Gastrocnemius medialis (tissue), 4 donors: ENCODE measurements at regions not wholly inside any gene's neighbourhood (a gene's known extent, or its start where the extent isn't known, plus 50 kb on each side); places are given as distances from the start of the nearest gene placed in this dataset.

Experiments
- CTCF ChIP-seq, 5 experiments: fragments of 450-650 bp in 3 of 5; fragments of 200-600 bp in 2 of 5; sonication (generic) in 2 of 5; IDR thresholded peaks in 4 of 5; conservative IDR thresholded peaks in 1 of 5; 1 replicate in 4 of 5; 2 replicates in 1 of 5; pipeline ENCODE4 v1.5.1; 2016 to 2019; ENCODE audit warnings: antibody characterized with exemption in 5 of 5, mild to moderate bottlenecking in 3 of 5, moderate library complexity in 3 of 5
- POLR2A ChIP-seq, 2 donors: fragments of 450-650 bp; IDR thresholded peaks; one replicate each; pipeline ENCODE4 v1.6.1; 2017; ENCODE audit warnings: antibody characterized with exemption in 2 of 2, mild to moderate bottlenecking in 2 of 2, moderate library complexity in 2 of 2

DNA sequence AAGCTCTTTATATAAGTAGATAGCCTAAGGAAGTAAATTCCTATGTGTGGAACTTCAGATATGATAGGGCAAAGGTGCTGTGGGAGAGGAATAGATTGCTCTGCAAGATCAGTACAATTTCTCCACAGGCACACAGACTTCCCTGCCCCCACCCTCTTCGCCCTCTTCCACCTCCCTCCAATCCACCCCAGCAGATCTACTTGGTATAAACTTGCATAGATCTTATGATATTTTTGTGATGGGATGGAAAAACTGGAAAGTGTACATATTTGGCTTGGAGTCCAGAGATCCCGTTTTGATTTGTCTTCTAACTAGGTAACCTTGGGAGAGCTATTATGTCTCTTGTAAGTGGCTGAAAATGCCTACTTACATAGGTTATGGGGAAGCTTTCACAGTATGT is 586.3 kb upstream of the USP24 start:
- no peak for TF ChIP-seq CTCF (IDR thresholded peaks at IDR 0.05 in 4 of 5, conservative IDR thresholded peaks at IDR 0.05 in 1 of 5)
- TF ChIP-seq POLR2A (IDR thresholded peaks at IDR 0.05): no peak
